Epithelial cell of esophagus (primary cell): ENCODE measurements at regions not wholly inside any gene's neighbourhood (a gene's known extent, or its start where the extent isn't known, plus 50 kb on each side); places are given as distances from the start of the nearest gene placed in this dataset.
A peak's percentile ranks its signal among the peaks of the same experiment; 100 is the strongest.

Experiments
- DNase-seq: peaks from one replicate; pipeline ENCODE4 v3.0.0; 2010; ENCODE audit warnings: low read depth
- H3K4me3 ChIP-seq: 2 replicates; pipeline ENCODE4 v1.5.1; 2011; ENCODE audit warnings: mild to moderate bottlenecking, low read length, control low read depth
- TF ChIP-seq, protein P1 (sequence below): IDR thresholded peaks from 2 replicates; pipeline ENCODE4 v1.5.1; 2011; ENCODE audit warnings: low read depth, mild to moderate bottlenecking, low read length, control low read depth, inconsistent platforms; ENCODE audit not compliant: insufficient read depth; ENCODE audit errors: missing control alignments

DNA sequence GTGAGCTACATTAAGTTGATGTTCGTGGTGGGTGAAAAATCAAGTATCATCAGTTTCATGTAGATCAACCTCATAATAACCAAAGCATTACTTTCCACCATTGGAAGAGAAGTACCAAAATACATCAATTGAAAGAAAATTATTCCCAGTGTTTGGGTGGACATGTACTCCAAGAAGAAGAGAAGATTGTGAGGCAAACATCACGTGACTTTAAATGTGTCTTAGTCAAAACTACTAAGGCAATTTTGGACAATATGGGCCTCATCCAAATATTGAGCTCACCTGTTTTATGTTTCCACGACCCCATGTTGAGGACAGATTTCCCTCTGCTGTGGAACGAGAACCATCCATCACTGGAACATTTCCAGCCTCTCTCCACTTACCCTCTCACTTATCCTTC, 303.0 kb upstream of the LMCD1 start:
- H3K4me3 ChIP-seq: no peak overlapping the region
- TF ChIP-seq, protein P1, sequence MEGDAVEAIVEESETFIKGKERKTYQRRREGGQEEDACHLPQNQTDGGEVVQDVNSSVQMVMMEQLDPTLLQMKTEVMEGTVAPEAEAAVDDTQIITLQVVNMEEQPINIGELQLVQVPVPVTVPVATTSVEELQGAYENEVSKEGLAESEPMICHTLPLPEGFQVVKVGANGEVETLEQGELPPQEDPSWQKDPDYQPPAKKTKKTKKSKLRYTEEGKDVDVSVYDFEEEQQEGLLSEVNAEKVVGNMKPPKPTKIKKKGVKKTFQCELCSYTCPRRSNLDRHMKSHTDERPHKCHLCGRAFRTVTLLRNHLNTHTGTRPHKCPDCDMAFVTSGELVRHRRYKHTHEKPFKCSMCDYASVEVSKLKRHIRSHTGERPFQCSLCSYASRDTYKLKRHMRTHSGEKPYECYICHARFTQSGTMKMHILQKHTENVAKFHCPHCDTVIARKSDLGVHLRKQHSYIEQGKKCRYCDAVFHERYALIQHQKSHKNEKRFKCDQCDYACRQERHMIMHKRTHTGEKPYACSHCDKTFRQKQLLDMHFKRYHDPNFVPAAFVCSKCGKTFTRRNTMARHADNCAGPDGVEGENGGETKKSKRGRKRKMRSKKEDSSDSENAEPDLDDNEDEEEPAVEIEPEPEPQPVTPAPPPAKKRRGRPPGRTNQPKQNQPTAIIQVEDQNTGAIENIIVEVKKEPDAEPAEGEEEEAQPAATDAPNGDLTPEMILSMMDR: no peak
- no peak for DNase-seq

GRCh38 chr3:8200996-8201395, 300.6 kb upstream of the LMCD1 start:
- no peak for DNase-seq
- no peak overlapping the region for H3K4me3 ChIP-seq
- TF ChIP-seq, protein P1: no peak

DNA sequence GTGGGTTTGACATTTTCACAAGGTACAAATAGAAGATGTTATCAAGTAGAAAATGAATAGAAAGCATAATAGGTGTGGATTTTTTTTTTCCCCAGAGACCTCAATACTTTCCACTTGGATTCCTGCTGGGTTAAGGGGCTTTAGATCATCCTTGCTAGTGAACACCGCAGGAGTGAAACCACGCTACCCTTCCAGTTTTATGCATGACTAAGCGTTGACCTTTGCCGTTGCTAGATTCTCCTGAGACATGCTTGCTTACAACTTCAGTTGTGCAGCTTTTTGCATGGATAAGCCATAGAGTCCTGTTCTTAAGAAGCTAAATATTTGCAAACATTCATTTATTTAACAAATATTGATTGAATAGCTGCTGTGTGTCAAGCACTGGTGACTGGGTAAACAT, 299.7 kb upstream of the LMCD1 start:
- peak; percentile 66 for DNase-seq
- TF ChIP-seq, protein P1: no peak
- no peak overlapping the region for H3K4me3 ChIP-seq

GRCh38 chr3:8204331-8204730, 297.3 kb upstream of the LMCD1 start:
- TF ChIP-seq, protein P1: no peak
- no peak for DNase-seq
- H3K4me3 ChIP-seq: no peak overlapping the region

- peak; percentile 94 for DNase-seq
- TF ChIP-seq, protein P1: no peak
- H3K4me3 ChIP-seq: no peak overlapping the region
Measured at GRCh38 chr3:8204853-8205650, 296.6 kb upstream of the LMCD1 start.

DNA sequence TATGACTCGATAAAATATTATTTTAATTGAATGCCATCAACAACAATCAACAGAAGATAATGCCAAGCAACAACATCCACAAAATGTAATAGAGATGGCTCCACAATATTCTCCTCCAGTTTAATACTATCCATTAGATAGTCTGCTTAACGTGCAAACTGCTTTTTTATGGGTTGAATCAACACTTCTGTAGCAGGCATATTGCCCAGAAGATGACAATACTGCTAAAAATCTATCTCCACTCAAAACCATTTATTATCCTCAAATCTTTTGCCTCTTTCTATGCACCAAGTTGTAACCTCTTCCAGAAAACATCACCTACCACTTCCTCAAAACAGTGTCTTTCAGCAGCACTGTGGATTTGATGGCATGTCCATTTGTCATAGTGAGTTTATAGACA, 295.7 kb upstream of the LMCD1 start:
- TF ChIP-seq, protein P1: no peak
- no peak for DNase-seq
- H3K4me3 ChIP-seq: no peak overlapping the region

DNA sequence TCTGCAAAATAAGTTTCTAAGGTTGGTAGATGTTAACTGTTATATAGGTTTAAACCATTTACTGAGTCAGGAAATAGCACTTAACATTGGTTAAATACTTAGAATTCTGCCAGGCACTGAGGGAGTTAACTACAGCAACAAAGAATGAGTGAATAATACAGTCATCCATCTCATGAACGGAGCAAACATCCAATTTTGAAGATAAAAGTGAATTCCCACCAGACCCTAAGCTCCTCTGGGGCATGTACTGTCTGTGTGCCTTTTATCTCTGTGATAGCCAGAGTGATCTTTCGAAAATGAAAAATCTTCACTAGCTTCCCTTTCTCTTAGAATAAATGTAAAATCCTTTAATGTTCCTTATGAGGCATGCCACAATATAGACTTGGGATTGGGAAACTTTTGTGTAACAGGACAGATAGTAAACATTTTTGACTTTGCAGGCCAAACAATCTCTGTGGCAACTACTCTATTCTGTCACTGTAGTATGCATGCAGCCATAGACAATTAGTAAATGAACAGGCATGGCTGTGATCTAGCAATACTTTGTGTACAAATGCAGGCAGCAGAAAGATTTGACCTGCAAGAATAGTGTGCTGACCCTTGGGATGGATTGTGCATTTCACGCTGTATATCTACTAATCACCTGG, 294.5 kb upstream of the LMCD1 start:
- TF ChIP-seq, protein P1: no peak
- H3K4me3 ChIP-seq: no peak overlapping the region
- no peak for DNase-seq
